ENCODE measurements at regions not wholly inside any gene's neighbourhood (a gene's known extent, or its start where the extent isn't known, plus 50 kb on each side); places are given as distances from the start of the nearest gene placed in this dataset.

GRCh38 chrX:124699876-124700275, 353.5 kb downstream of the SH2D1A start:
- TF ChIP-seq SNAI2 (CRISPR knock-in tag; IDR thresholded peaks at IDR 0.05), result no peak
- no peak for TF ChIP-seq TSHZ2 (CRISPR knock-in tag; IDR thresholded peaks at IDR 0.05)
- TF ChIP-seq CREB5 (CRISPR knock-in tag; IDR thresholded peaks at IDR 0.05; ENCODE audit: low read depth), result no peak
- TF ChIP-seq CSRNP3 (CRISPR knock-in tag; IDR thresholded peaks at IDR 0.05), result no peak
